GM12878 (cell line): ENCODE measurements at regions not wholly inside any gene's neighbourhood (a gene's known extent, or its start where the extent isn't known, plus 50 kb on each side); places are given as distances from the start of the nearest gene placed in this dataset.

ENCODE experiments used
- ATAC-seq: fragments of 200-7000 bp; cut with Tn5 transposase; 3 replicates; pipeline ENCODE4 v1.9.1; 2020; ENCODE audit warnings: mild to moderate bottlenecking, moderate library complexity
- BruUV-seq: library from RNA; stranded (reverse); fragments of 400-500 nt; replicated peaks from 2 replicates; lab custom pipeline; 2021; lab: Mats Ljungman, UMichigan
- CTCF ChIA-PET: fragments of 300-600 bp; sonication (Branson Sonifier 250); formaldehyde crosslinking; extraction: SDS; loops from one replicate; lab custom pipeline; 2021; ENCODE audit warnings: inconsistent platforms; lab: Yijun Ruan, JAX
- POLR2A ChIA-PET: fragments of 350-600 bp; formaldehyde crosslinking; extraction: SDS; loops from one replicate; lab custom pipeline; 2021; ENCODE audit warnings: inconsistent platforms; lab: Charles Lee
- RAD21 ChIA-PET: fragments of 300-600 bp; sonication (Branson Sonifier 250); formaldehyde crosslinking; loops from one replicate; lab custom pipeline; 2023; ENCODE audit warnings: antibody characterized with exemption; ENCODE audit not compliant: unreplicated experiment; lab: Charles Lee
- SMC1A ChIA-PET: fragments of 300-600 bp; sonication (Branson Sonifier 250); formaldehyde crosslinking; loops from one replicate; lab custom pipeline; 2023; ENCODE audit not compliant: unreplicated experiment, uncharacterized antibody; lab: Charles Lee
- DNase-seq: peaks from one replicate; pipeline ENCODE4 v3.0.0-alpha.2; 2011; ENCODE audit warnings: low read depth, low spot score
- FAIRE-seq: peaks from 3 replicates; lab custom pipeline; 2011; peaks lifted over from hg19 to GRCh38; lab: Jason Lieb, UNC
- H2AFZ ChIP-seq: 2 replicates; pipeline ENCODE4 v1.6.0; 2011; ENCODE audit warnings: low read depth, low read length, control low read depth; ENCODE audit not compliant: control insufficient read depth
- H3K27ac ChIP-seq: 2 replicates; pipeline ENCODE4 v1.5.1; 2011; ENCODE audit warnings: control low read depth; ENCODE audit not compliant: control insufficient read depth, insufficient read depth
- H3K27me3 ChIP-seq, 2 experiments: replicated peaks in 1 of 2; 2 replicates each; pipeline versions ENCODE4 v1.6.0 to v1.6.1; 2011; ENCODE audit warnings: low read length in 1 of 2; ENCODE audit not compliant: control insufficient read depth in 2 of 2, insufficient read depth in 2 of 2
- H3K36me3 ChIP-seq, 2 experiments: 2 replicates each; pipeline ENCODE4 v1.5.1; 2011; ENCODE audit warnings: low read length in 1 of 2; ENCODE audit not compliant: control insufficient read depth in 2 of 2, insufficient read depth in 2 of 2
- H3K4me1 ChIP-seq: 2 replicates; pipeline ENCODE4 v1.6.1; 2011; ENCODE audit warnings: mild to moderate bottlenecking, low read length, moderate library complexity, mixed read lengths; ENCODE audit not compliant: control insufficient read depth, insufficient read depth
- H3K4me2 ChIP-seq: 2 replicates; pipeline ENCODE4 v1.6.0; 2011; ENCODE audit warnings: control low read depth; ENCODE audit not compliant: control insufficient read depth, insufficient read depth
- H3K4me3 ChIP-seq: fragments of 200-600 bp; sonication (generic); 2 replicates; pipeline ENCODE4 v1.5.1; 2016
- H3K79me2 ChIP-seq: 2 replicates; pipeline ENCODE4 v1.6.0; 2011; ENCODE audit warnings: low read length; ENCODE audit not compliant: control insufficient read depth, insufficient read depth
- H3K9ac ChIP-seq: 2 replicates; pipeline ENCODE4 v1.8.0; 2011; ENCODE audit warnings: low read length, control low read depth, mixed read lengths; ENCODE audit not compliant: control insufficient read depth, insufficient read depth
- H3K9me3 ChIP-seq: replicated peaks from 3 replicates; pipeline ENCODE4 v1.5.1; 2011; ENCODE audit warnings: mild to moderate bottlenecking, low read length; ENCODE audit not compliant: control insufficient read depth, insufficient read depth
- H4K20me1 ChIP-seq: 2 replicates; pipeline ENCODE4 v1.6.0; 2011; ENCODE audit not compliant: control insufficient read depth, insufficient read depth
- CHD2 ChIP-seq: IDR thresholded peaks from 2 replicates; pipeline ENCODE4 v1.6.1; 2011; ENCODE audit warnings: low read depth, low read length, improper control_type of control experiment, borderline replicate concordance
- EGR1 ChIP-seq, 2 experiments: IDR thresholded peaks; 1 replicate in 1 of 2; 2 replicates in 1 of 2; pipeline ENCODE4 v1.6.1; 2011 to 2012; ENCODE audit warnings: low read depth in 2 of 2, low read length in 2 of 2, borderline replicate concordance in 1 of 2, mild to moderate bottlenecking in 1 of 2, moderate library complexity in 1 of 2
- FOS ChIP-seq: IDR thresholded peaks from 3 replicates; pipeline ENCODE4 v1.6.1; 2011; ENCODE audit warnings: borderline replicate concordance; ENCODE audit not compliant: insufficient read length; ENCODE audit errors: extremely low read depth
- FOXK2 ChIP-seq: fragments of 450-650 bp; IDR thresholded peaks from 2 replicates; pipeline ENCODE4 v1.6.1; 2017; ENCODE audit warnings: mild to moderate bottlenecking, moderate library complexity
- IRF3 ChIP-seq: fragments of 450-650 bp; IDR thresholded peaks from 2 replicates; pipeline ENCODE4 v1.6.1; 2014; ENCODE audit warnings: mild to moderate bottlenecking
- IRF4 ChIP-seq: IDR thresholded peaks from 2 replicates; pipeline ENCODE4 v1.6.1; 2011; ENCODE audit warnings: low read depth, low read length
- NFXL1 ChIP-seq: fragments of 450-650 bp; IDR thresholded peaks from 2 replicates; pipeline ENCODE4 v1.6.1; 2017; ENCODE audit warnings: antibody characterized with exemption, mild to moderate bottlenecking, borderline replicate concordance
- NKRF ChIP-seq: fragments of 450-650 bp; conservative IDR thresholded peaks from 2 replicates; pipeline ENCODE4 v1.6.1; 2017; ENCODE audit warnings: mild to moderate bottlenecking, moderate library complexity
- POLR2A ChIP-seq: IDR thresholded peaks from 2 replicates; pipeline ENCODE4 v1.6.1; 2011; ENCODE audit warnings: low read depth, mild to moderate bottlenecking, low read length
- SUPT20H ChIP-seq: IDR thresholded peaks from 2 replicates; pipeline ENCODE4 v1.6.1; 2011; ENCODE audit warnings: low read depth, mild to moderate bottlenecking, low read length, moderate library complexity, borderline replicate concordance; ENCODE audit not compliant: control insufficient read depth
- TAF1 ChIP-seq: IDR thresholded peaks from 2 replicates; pipeline ENCODE4 v1.6.1; 2011; ENCODE audit warnings: mild to moderate bottlenecking, low read depth, low read length, borderline replicate concordance
- TCF12 ChIP-seq: IDR thresholded peaks from 2 replicates; pipeline ENCODE4 v1.6.1; 2011; ENCODE audit warnings: low read depth, mild to moderate bottlenecking, low read length
- USF1 ChIP-seq: IDR thresholded peaks from 2 replicates; pipeline ENCODE4 v1.6.1; 2011; ENCODE audit warnings: borderline replicate concordance, low read depth, mild to moderate bottlenecking, moderate library complexity, mixed read lengths, low read length; ENCODE audit not compliant: insufficient read depth; ENCODE audit errors: extremely low read length
- ZBTB40 ChIP-seq: fragments of 450-650 bp; IDR thresholded peaks from 2 replicates; pipeline ENCODE4 v1.6.1; 2016; ENCODE audit warnings: mild to moderate bottlenecking, moderate library complexity, borderline replicate concordance
- ZNF217 ChIP-seq: fragments of 450-650 bp; IDR thresholded peaks from 2 replicates; pipeline ENCODE4 v1.6.1; 2017; ENCODE audit warnings: antibody characterized with exemption, mild to moderate bottlenecking
- WGBS: methylation state at CpG from one replicate; pipeline ENCODE4 v1.1.6; 2016; ENCODE audit warnings: low lambda C conversion rate; ENCODE audit not compliant: insufficient replicate concordance, insufficient coverage; ENCODE audit errors: missing lambda C conversion rate; 5-methylcytosine and 5-hydroxymethylcytosine counted together
- in situ Hi-C: fragments of 300-500 bp; cut with MboI; formaldehyde crosslinking; loops from 9 replicates; pipeline ENCODE4 v1.14.3; 2018; ENCODE audit warnings: mixed read lengths
- intact Hi-C: fragments of 100-400 bp; cut with micrococcal nuclease; formaldehyde crosslinking; loops from one replicate; pipeline ENCODE4 v1.14.2; 2022; ENCODE audit not compliant: unreplicated experiment

DNA sequence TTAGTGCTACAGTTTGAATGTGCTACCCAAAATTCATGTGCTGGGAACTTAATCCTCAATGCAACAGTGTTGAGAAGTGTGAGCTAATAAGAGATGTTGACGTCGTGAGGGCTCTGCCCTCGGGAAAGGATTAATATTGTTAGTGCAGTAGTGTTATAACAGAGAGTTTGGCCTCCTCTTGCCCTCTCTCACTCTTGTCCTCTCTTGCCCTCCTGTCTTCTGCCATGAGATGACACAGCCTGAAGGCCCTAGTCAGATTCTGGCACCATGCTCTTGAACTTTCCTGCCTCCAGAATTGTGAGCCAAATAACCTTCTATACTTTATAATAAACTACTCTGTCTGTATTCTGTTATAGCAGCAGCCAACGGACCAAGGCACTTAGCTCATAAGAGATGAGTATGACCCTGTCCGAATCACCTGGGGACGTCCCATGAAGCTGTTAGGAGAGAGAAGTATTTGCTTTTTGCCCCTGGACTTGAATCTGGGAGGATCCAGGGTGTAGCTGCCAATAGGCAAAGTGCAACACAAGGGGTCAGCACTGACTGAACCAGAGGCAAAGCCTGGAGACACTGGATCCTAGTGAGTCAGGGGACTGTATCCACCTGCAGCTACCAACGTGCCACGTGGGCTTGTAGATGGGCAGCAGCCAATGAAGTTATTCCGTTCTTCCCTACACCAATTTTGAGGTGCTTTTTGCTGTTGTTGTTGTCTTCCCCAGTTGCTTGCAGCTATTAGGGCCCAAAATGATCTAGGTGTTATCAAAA, 233.7 kb downstream of the THBS2 start (continued):
- TF ChIP-seq NKRF (no peak), TAF1 (no peak), ZNF217 (no peak), EGR1 (IDR thresholded peaks at IDR 0.05; ENCODE audit: borderline replicate concordance in 1 of 2, low read depth in 2 of 2, low read length in 2 of 2) (no peak)

DNA sequence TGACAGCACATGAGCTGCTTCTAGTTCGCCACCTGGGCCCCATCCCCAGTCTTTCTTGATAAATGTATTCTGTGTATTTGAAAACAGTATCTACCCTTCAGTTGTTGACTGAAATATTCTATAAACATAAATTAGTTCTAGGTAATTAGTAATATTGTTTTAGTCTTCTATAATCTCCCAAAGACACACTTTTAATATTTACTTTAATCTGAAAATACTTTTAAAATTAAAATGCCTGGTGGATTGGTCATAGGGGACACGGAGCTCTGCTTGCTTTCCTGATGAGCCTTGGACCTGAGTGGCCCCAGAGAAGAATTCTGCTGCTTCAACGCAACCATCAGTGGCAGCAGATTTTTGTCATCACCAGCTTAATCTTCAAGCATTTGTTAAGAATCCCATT, 234.5 kb downstream of the THBS2 start:
- no peaks in the 10 kb centered on the region for H3K4me1 ChIP-seq
- in situ Hi-C loops (no loop called here), intact Hi-C loops (no loop called here)
- no peak overlapping the region for H3K9ac ChIP-seq
- ChIA-PET POLR2A (no interaction called here), CTCF (no interaction called here), RAD21 (no interaction called here), SMC1A (no interaction called here)
- no peak overlapping the region for H3K27ac ChIP-seq
- BruUV-seq: no TSS peak
- no peak for FAIRE-seq
- no peaks in the 10 kb centered on the region for H3K27me3 ChIP-seq
- no peaks in the 10 kb centered on the region for H3K79me2 ChIP-seq
- 15% methylated on average over 3 of the region's 3 CpGs for WGBS
- H2AFZ ChIP-seq: no peak overlapping the region
- ATAC-seq: no peak
- DNase-seq: no peak
- H3K36me3 ChIP-seq: no peaks in the 10 kb centered on the region
- H3K4me2 ChIP-seq: no peak overlapping the region
- H4K20me1 ChIP-seq: no peaks in the 10 kb centered on the region
- no peaks in the 10 kb centered on the region; the same call in 2 of the 3 replicates for H3K9me3 ChIP-seq
- H3K4me3 ChIP-seq: no peak overlapping the region
- TF ChIP-seq POLR2A (no peak), FOS (no peak), NFXL1 (no peak), FOXK2 (no peak), IRF3 (no peak), USF1 (no peak), SUPT20H (no peak), TCF12 (no peak), ZBTB40 (no peak), IRF4 (no peak), CHD2 (no peak)
